ENCODE measurements at regions not wholly inside any gene's neighbourhood (a gene's known extent, or its start where the extent isn't known, plus 50 kb on each side); places are given as distances from the start of the nearest gene placed in this dataset.

GRCh38 chr20:18909254-18909653 is 95.7 kb downstream of the SCP2D1 start (continued):
- no peak for TF ChIP-seq ZNF445 (CRISPR knock-in tag; IDR thresholded peaks at IDR 0.05; ENCODE audit: low read depth)
- no peak for TF ChIP-seq ZNF436 (CRISPR knock-in tag; IDR thresholded peaks at IDR 0.05)
- no peak for TF ChIP-seq USF2 (CRISPR knock-in tag; IDR thresholded peaks at IDR 0.05)
- no peak for TF ChIP-seq ERF (CRISPR knock-in tag; IDR thresholded peaks at IDR 0.05)
- no peak for TF ChIP-seq JUN (IDR thresholded peaks at IDR 0.05; ENCODE audit: borderline replicate concordance, low read depth, low read length)
- TF ChIP-seq JUN (CRISPR knock-in tag; IDR thresholded peaks at IDR 0.05; ENCODE audit: borderline replicate concordance), result no peak
- no peak for TF ChIP-seq SNRNP70 (optimal IDR thresholded peaks at IDR 0.05; ENCODE audit: low read depth, low read length)
- no peak for TF ChIP-seq TEAD2 (tag; IDR thresholded peaks at IDR 0.05)
- TF ChIP-seq BMI1 (IDR thresholded peaks at IDR 0.05; ENCODE audit: low read length), result no peak

DNA sequence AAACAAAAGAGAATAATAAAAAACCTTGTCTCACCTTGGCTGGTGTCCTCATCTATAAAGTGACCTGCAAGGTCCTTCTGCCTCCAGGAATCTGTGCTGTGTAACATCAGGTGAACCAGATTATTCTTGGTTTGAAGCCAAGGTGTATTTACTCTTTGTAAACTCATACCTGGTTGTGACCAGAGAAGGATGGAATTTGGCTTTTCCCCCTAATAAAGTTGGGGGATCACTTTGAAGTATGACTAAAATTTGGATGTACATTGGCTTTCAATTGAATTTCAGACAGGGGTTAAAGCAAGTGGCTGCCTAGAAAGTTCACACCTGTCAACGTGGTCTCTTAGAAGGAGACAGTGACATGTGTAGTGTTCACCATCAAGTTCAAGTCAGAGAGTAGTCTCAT is 100.1 kb downstream of the SCP2D1 start:
- no TSS peak for BruUV-seq (replicated peaks)
- no peak for ATAC-seq
- FAIRE-seq, result no peak
- H3K27me3 ChIP-seq (ENCODE audit: control insufficient read depth in 2 of 2, insufficient read depth in 2 of 2, low read length in 2 of 2), result no peaks in the 10 kb centered on the region
- no peaks in the 10 kb centered on the region for H3K9me1 ChIP-seq (ENCODE audit: control insufficient read depth, insufficient read depth, low read length)
- intact Hi-C loops (cut with micrococcal nuclease), result no loop called here
- no peaks in the 10 kb centered on the region for H3K4me1 ChIP-seq (replicated peaks in 1 of 2; ENCODE audit: control insufficient read depth in 2 of 2, insufficient read depth in 2 of 2, low read length in 2 of 2)
- H3K27ac ChIP-seq (ENCODE audit: extremely low read depth, low read depth, low read length), result no peak overlapping the region
- no peak for DNase-seq (ENCODE audit: extremely low read depth in 1 of 4, low spot score in 3 of 4)
- H3K4me2 ChIP-seq (ENCODE audit: insufficient read depth, low read length), result no peak overlapping the region
- in situ Hi-C loops (cut with MboI), result no loop called here
- H3K79me2 ChIP-seq (ENCODE audit: control insufficient read depth, insufficient read depth, low read length), result no peaks in the 10 kb centered on the region
- CTCF ChIA-PET (ENCODE audit: low intra/inter-chr PET ratio), result no interaction called here
- no peak overlapping the region for H3K9ac ChIP-seq (ENCODE audit: insufficient read depth in 1 of 2, low read depth in 2 of 2, low read length in 2 of 2)
- H2AFZ ChIP-seq (ENCODE audit: low read depth, low read length), result no peak overlapping the region
- WGBS (ENCODE audit: insufficient coverage, low coverage, missing lambda C conversion rate), result 0% methylated on average over 1 of the region's 1 CpG
- no peaks in the 10 kb centered on the region for H3K36me3 ChIP-seq (ENCODE audit: control insufficient read depth, insufficient read depth, low read length)
- POLR2A ChIA-PET, result no interaction called here
- H3K9me3 ChIP-seq (replicated peaks; ENCODE audit: control insufficient read depth, insufficient read depth, low read depth, low read length), result no peaks in the 10 kb centered on the region
- H3K4me3 ChIP-seq, result no peak overlapping the region
- no peaks in the 10 kb centered on the region for H4K20me1 ChIP-seq (replicated peaks; ENCODE audit: control insufficient read depth, insufficient read depth, low read length)
- TF ChIP-seq XRCC5 (IDR thresholded peaks at IDR 0.05; ENCODE audit: low read depth, low read length) (no peak), CBX2 (IDR thresholded peaks at IDR 0.05; ENCODE audit: insufficient read depth, low read length, poor library complexity, severe bottlenecking) (no peak), NR3C1 (CRISPR knock-in tag; IDR thresholded peaks at IDR 0.05) (no peak), POLR2AphosphoS5 (IDR thresholded peaks at IDR 0.05; ENCODE audit: control insufficient read depth, insufficient read depth, low read depth, low read length) (no peak), SMARCC2 (IDR thresholded peaks at IDR 0.05; ENCODE audit: low read depth) (no peak), COPS2 (conservative IDR thresholded peaks at IDR 0.05) (no peak), HDAC3 (IDR thresholded peaks at IDR 0.05; ENCODE audit: borderline replicate concordance, partially characterized antibody) (no peak)
- TF ChIP-seq, protein P1, sequence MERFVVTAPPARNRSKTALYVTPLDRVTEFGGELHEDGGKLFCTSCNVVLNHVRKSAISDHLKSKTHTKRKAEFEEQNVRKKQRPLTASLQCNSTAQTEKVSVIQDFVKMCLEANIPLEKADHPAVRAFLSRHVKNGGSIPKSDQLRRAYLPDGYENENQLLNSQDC (CRISPR knock-in tag; IDR thresholded peaks at IDR 0.05), result no peak
- TF ChIP-seq, protein P2, sequence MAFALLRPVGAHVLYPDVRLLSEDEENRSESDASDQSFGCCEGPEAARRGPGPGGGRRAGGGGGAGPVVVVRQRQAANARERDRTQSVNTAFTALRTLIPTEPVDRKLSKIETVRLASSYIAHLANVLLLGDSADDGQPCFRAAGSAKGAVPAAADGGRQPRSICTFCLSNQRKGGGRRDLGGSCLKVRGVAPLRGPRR (CRISPR knock-in tag; IDR thresholded peaks at IDR 0.05), result no peak
- TF ChIP-seq, protein P3, sequence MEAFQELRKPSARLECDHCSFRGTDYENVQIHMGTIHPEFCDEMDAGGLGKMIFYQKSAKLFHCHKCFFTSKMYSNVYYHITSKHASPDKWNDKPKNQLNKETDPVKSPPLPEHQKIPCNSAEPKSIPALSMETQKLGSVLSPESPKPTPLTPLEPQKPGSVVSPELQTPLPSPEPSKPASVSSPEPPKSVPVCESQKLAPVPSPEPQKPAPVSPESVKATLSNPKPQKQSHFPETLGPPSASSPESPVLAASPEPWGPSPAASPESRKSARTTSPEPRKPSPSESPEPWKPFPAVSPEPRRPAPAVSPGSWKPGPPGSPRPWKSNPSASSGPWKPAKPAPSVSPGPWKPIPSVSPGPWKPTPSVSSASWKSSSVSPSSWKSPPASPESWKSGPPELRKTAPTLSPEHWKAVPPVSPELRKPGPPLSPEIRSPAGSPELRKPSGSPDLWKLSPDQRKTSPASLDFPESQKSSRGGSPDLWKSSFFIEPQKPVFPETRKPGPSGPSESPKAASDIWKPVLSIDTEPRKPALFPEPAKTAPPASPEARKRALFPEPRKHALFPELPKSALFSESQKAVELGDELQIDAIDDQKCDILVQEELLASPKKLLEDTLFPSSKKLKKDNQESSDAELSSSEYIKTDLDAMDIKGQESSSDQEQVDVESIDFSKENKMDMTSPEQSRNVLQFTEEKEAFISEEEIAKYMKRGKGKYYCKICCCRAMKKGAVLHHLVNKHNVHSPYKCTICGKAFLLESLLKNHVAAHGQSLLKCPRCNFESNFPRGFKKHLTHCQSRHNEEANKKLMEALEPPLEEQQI (IDR thresholded peaks at IDR 0.05), result no peak
- TF ChIP-seq, protein P4, sequence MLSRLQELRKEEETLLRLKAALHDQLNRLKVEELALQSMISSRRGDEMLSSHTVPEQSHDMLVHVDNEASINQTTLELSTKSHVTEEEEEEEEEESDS (CRISPR knock-in tag; IDR thresholded peaks at IDR 0.05), result no peak
